Gastrocnemius medialis (tissue), 4 donors: ENCODE measurements at regions not wholly inside any gene's neighbourhood (a gene's known extent, or its start where the extent isn't known, plus 50 kb on each side); places are given as distances from the start of the nearest gene placed in this dataset.

Experiments
- ATAC-seq, 2 donors: fragments of 150-250 bp; one replicate each; pipeline ENCODE4 v1.9.1; 2016
- DNase-seq, 2 donors: peaks; one replicate each; pipeline ENCODE4 v3.0.0-alpha.2; 2019
- H3K27ac ChIP-seq, 4 donors: fragments of 200-600 bp; sonication (generic); 1 replicate in 1 of 4; 2 replicates in 3 of 4; pipeline ENCODE4 v1.5.1; 2016 to 2018; ENCODE audit warnings: mild to moderate bottlenecking in 2 of 4, moderate library complexity in 1 of 4
- H3K27me3 ChIP-seq, 3 donors: fragments of 200-600 bp; sonication (generic) in 2 of 3; 1 replicate in 1 of 3; 2 replicates in 2 of 3; pipeline versions ENCODE4 v1.5.1 to v1.6.0; 2016 to 2019; ENCODE audit warnings: mild to moderate bottlenecking in 1 of 3, moderate library complexity in 1 of 3
- H3K36me3 ChIP-seq, 2 donors: fragments of 200-600 bp; sonication (generic) in 1 of 2; one replicate each; pipeline ENCODE4 v1.5.1; 2017 to 2018
- H3K4me1 ChIP-seq, 2 donors: fragments of 200-600 bp; sonication (generic) in 1 of 2; one replicate each; pipeline ENCODE4 v1.5.1; 2016 to 2017; ENCODE audit warnings: mild to moderate bottlenecking in 2 of 2
- H3K4me3 ChIP-seq, 4 donors: fragments of 200-600 bp; sonication (generic) in 3 of 4; 1 replicate in 1 of 4; 2 replicates in 3 of 4; pipeline ENCODE4 v1.5.1; 2016 to 2019; ENCODE audit warnings: mild to moderate bottlenecking in 2 of 4
- H3K9me3 ChIP-seq, 3 donors: fragments of 200-600 bp; sonication (generic) in 2 of 3; 1 replicate in 1 of 3; 2 replicates in 2 of 3; pipeline ENCODE4 v1.5.1; 2016 to 2019
- CTCF ChIP-seq, 5 experiments: fragments of 450-650 bp in 3 of 5; fragments of 200-600 bp in 2 of 5; sonication (generic) in 2 of 5; IDR thresholded peaks in 4 of 5; conservative IDR thresholded peaks in 1 of 5; 1 replicate in 4 of 5; 2 replicates in 1 of 5; pipeline ENCODE4 v1.5.1; 2016 to 2019; ENCODE audit warnings: antibody characterized with exemption in 5 of 5, mild to moderate bottlenecking in 3 of 5, moderate library complexity in 3 of 5
- POLR2A ChIP-seq, 2 donors: fragments of 450-650 bp; IDR thresholded peaks; one replicate each; pipeline ENCODE4 v1.6.1; 2017; ENCODE audit warnings: antibody characterized with exemption in 2 of 2, mild to moderate bottlenecking in 2 of 2, moderate library complexity in 2 of 2
- in situ Hi-C, 4 donors: fragments of 200-750 bp; cut with MboI; loops; one replicate each; pipeline versions ENCODE4 v1.15.0 to v1.8.0; 2017; ENCODE audit warnings: low sequenced_read_pairs in 4 of 4
- intact Hi-C: fragments of 100-400 bp; cut with DNase I; formaldehyde crosslinking; loops from one replicate; pipeline ENCODE4 v1.15.1; 2023; ENCODE audit warnings: low total_unique reads

GRCh38 chr15:77727635-77728304, 95.1 kb upstream of the LINGO1 start:
- TF ChIP-seq POLR2A (IDR thresholded peaks at IDR 0.05) (no peak), CTCF (IDR thresholded peaks at IDR 0.05 in 4 of 5, conservative IDR thresholded peaks at IDR 0.05 in 1 of 5) (no peak)
- Histone ChIP-seq H3K4me3 (no peak overlapping the region), H3K27ac (no peak overlapping the region), H3K36me3 (no peaks in the 10 kb centered on the region), H3K9me3 (no peaks in the 10 kb centered on the region), H3K27me3 (peaks cover 5 to 6% (median 6%) of the 10 kb centered on the region in 3 donors), H3K4me1 (no peaks in the 10 kb centered on the region)
- ATAC-seq, result no peak
- intact Hi-C loops (no loop called here), in situ Hi-C loops (no loop called here)
- no peak for DNase-seq

- no peak for ATAC-seq
- no peak for TF ChIP-seq CTCF (IDR thresholded peaks at IDR 0.05 in 4 of 5, conservative IDR thresholded peaks at IDR 0.05 in 1 of 5)
- TF ChIP-seq POLR2A (IDR thresholded peaks at IDR 0.05), result no peak
- in situ Hi-C loops, result no loop called here
Observed at GRCh38 chr15:77724715-77725114, 92.0 kb upstream of the LINGO1 start.

GRCh38 chr15:77723756-77724155, 91.0 kb upstream of the LINGO1 start:
- H3K4me3 ChIP-seq, result no peak overlapping the region
- no peak for TF ChIP-seq POLR2A (IDR thresholded peaks at IDR 0.05)
- no peak for TF ChIP-seq CTCF (IDR thresholded peaks at IDR 0.05 in 4 of 5, conservative IDR thresholded peaks at IDR 0.05 in 1 of 5)
- ATAC-seq, result no peak
- in situ Hi-C loops, result no loop called here
- H3K27ac ChIP-seq, result no peak overlapping the region
- peaks cover 5 to 6% (median 6%) of the 10 kb centered on the region in 3 donors for H3K27me3 ChIP-seq
- no peaks in the 10 kb centered on the region for H3K36me3 ChIP-seq
- intact Hi-C loops, result no loop called here
- no peaks in the 10 kb centered on the region for H3K9me3 ChIP-seq
- DNase-seq, result no peak
- no peaks in the 10 kb centered on the region for H3K4me1 ChIP-seq

More at GRCh38 chr15:77724715-77725114, 92.0 kb upstream of the LINGO1 start:
- H3K27ac ChIP-seq, result no peak overlapping the region
- no peaks in the 10 kb centered on the region for H3K9me3 ChIP-seq
- no peak overlapping the region for H3K4me3 ChIP-seq
- H3K36me3 ChIP-seq, result no peaks in the 10 kb centered on the region
- DNase-seq, result no peak
- no peaks in the 10 kb centered on the region for H3K4me1 ChIP-seq
- intact Hi-C loops, result no loop called here
- H3K27me3 ChIP-seq, result peaks cover 5 to 6% (median 6%) of the 10 kb centered on the region in 3 donors

- DNase-seq (no peak), ATAC-seq (no peak)
- Histone ChIP-seq H3K36me3 (no peaks in the 10 kb centered on the region), H3K9me3 (no peaks in the 10 kb centered on the region), H3K27ac (no peak overlapping the region), H3K4me1 (no peaks in the 10 kb centered on the region), H3K27me3 (peaks cover 5 to 6% (median 6%) of the 10 kb centered on the region in 3 donors), H3K4me3 (no peak overlapping the region)
- intact Hi-C loops (no loop called here), in situ Hi-C loops (no loop called here)
- TF ChIP-seq POLR2A (IDR thresholded peaks at IDR 0.05), result no peak
- TF ChIP-seq CTCF (IDR thresholded peaks at IDR 0.05 in 4 of 5, conservative IDR thresholded peaks at IDR 0.05 in 1 of 5), result no peak
Observed at GRCh38 chr15:77722759-77723460, 90.2 kb upstream of the LINGO1 start.
